Liver (tissue), 8 donors: ENCODE measurements at regions not wholly inside any gene's neighbourhood (a gene's known extent, or its start where the extent isn't known, plus 50 kb on each side); places are given as distances from the start of the nearest gene placed in this dataset.

Experiments used
- DNase-seq: peaks from one replicate; pipeline ENCODE4 v3.0.0-alpha.2; 2017; ENCODE audit warnings: low spot score
- H3K27ac ChIP-seq, 2 donors: one replicate each; pipeline ENCODE4 v1.7.0; 2013; ENCODE audit warnings: inconsistent platforms in 2 of 2, low read length in 2 of 2, control low read depth in 1 of 2, low read depth in 1 of 2, mild to moderate bottlenecking in 1 of 2
- H3K27me3 ChIP-seq, 4 donors: one replicate each; pipeline versions ENCODE4 v1.6.1 to v1.7.0; 2013; ENCODE audit warnings: low read length in 3 of 4, inconsistent platforms in 1 of 4, mild to moderate bottlenecking in 1 of 4, moderate library complexity in 1 of 4; ENCODE audit not compliant: control insufficient read depth in 4 of 4, insufficient read depth in 4 of 4
- H3K36me3 ChIP-seq, 4 donors: one replicate each; pipeline versions ENCODE4 v1.6.1 to v1.7.0; 2013; ENCODE audit warnings: low read length in 3 of 4, mild to moderate bottlenecking in 3 of 4, low read depth in 1 of 4, moderate library complexity in 1 of 4; ENCODE audit not compliant: control insufficient read depth in 4 of 4, insufficient read depth in 3 of 4
- H3K4me1 ChIP-seq, 4 donors: one replicate each; pipeline versions ENCODE4 v1.6.1 to v1.7.0; 2013; ENCODE audit warnings: low read length in 3 of 4, mild to moderate bottlenecking in 3 of 4, moderate library complexity in 1 of 4; ENCODE audit not compliant: control insufficient read depth in 4 of 4, insufficient read depth in 4 of 4
- H3K4me3 ChIP-seq, 3 donors: one replicate each; pipeline versions ENCODE4 v1.6.1 to v1.7.0; 2013; ENCODE audit warnings: low read length in 3 of 3, control low read depth in 1 of 3, low read depth in 1 of 3, mild to moderate bottlenecking in 1 of 3
- H3K9ac ChIP-seq, 2 donors: one replicate each; pipeline ENCODE4 v1.7.0; 2013; ENCODE audit warnings: low read length in 2 of 2, mild to moderate bottlenecking in 2 of 2, moderate library complexity in 2 of 2, control low read depth in 1 of 2, low read depth in 1 of 2
- H3K9me3 ChIP-seq, 4 donors: one replicate each; pipeline versions ENCODE4 v1.6.1 to v1.7.0; 2013; ENCODE audit warnings: low read length in 3 of 4; ENCODE audit not compliant: control insufficient read depth in 4 of 4
- HNF4A ChIP-seq, 2 donors: conservative IDR thresholded peaks; 2 replicates each; pipeline ENCODE4 v1.6.1; 2016; ENCODE audit warnings: antibody characterized with exemption in 2 of 2, mild to moderate bottlenecking in 2 of 2
- HNF4G ChIP-seq: IDR thresholded peaks from 2 replicates; pipeline ENCODE4 v1.6.1; 2016; ENCODE audit warnings: antibody characterized with exemption
- JUND ChIP-seq, 2 donors: IDR thresholded peaks; 2 replicates each; pipeline ENCODE4 v1.6.1; 2016; ENCODE audit warnings: antibody characterized with exemption in 2 of 2
- RAD21 ChIP-seq, 2 donors: IDR thresholded peaks; 2 replicates each; pipeline ENCODE4 v1.6.1; 2016; ENCODE audit warnings: antibody characterized with exemption in 2 of 2, mild to moderate bottlenecking in 2 of 2
- RXRA ChIP-seq, 2 donors: IDR thresholded peaks; 2 replicates each; pipeline ENCODE4 v1.6.1; 2017 to 2018; ENCODE audit warnings: antibody characterized with exemption in 2 of 2, mild to moderate bottlenecking in 1 of 2
- TAF1 ChIP-seq: conservative IDR thresholded peaks from 2 replicates; pipeline ENCODE4 v1.6.1; 2016; ENCODE audit warnings: antibody characterized with exemption, mild to moderate bottlenecking
- WGBS: extraction: QIAGEN DNeasy Blood & Tissue Kit; methylation state at CpG from one replicate; pipeline ENCODE4 v1.1.7; 2013; 5-methylcytosine and 5-hydroxymethylcytosine counted together
- TF ChIP-seq, protein P1 (sequence below): IDR thresholded peaks from 2 replicates; pipeline ENCODE4 v1.6.1; 2016; ENCODE audit warnings: antibody characterized with exemption, mild to moderate bottlenecking
- TF ChIP-seq, protein P2 (sequence below): IDR thresholded peaks from 2 replicates; pipeline ENCODE4 v1.6.1; 2016; ENCODE audit warnings: antibody characterized with exemption
- TF ChIP-seq, protein P3 (sequence below): IDR thresholded peaks from 2 replicates; pipeline ENCODE4 v1.6.1; 2016; ENCODE audit warnings: antibody characterized with exemption
- TF ChIP-seq, protein P4 (sequence below): IDR thresholded peaks from 2 replicates; pipeline ENCODE4 v1.6.1; 2016; ENCODE audit warnings: antibody characterized with exemption
- TF ChIP-seq, protein P5 (sequence below): fragments of 150-350 bp; IDR thresholded peaks from 2 replicates; pipeline ENCODE4 v1.5.1; 2017; ENCODE audit warnings: improper control_type of control experiment, low read depth, low read length; ENCODE audit not compliant: missing input control
- donor health status: healthy.
- donor health status: healthy.
- donor health status: healthy.
- donor health status: healthy.
- donor health status: healthy.

DNA sequence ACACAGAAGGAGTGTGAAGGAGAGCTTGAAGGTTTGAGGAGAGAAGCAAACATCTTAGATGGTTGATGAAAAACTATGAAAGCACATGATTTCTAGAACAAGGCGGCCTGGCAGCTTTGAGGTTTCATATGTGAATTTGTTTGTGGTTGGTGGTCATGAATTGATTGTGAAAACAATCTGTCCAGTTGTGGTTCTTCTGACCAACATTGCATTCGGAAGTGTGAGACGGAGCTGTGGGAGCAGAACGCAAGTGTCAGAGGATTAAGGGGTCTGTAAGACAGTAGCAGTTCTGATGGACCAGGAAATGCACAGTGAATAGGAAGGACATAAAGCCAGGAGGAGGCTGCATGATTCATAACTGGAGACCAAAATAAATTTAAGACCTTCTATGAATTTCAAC, 594.6 kb downstream of the NXPH1 start:
- no peak overlapping the region for H3K27ac ChIP-seq
- no peak overlapping the region for H3K4me3 ChIP-seq
- H3K36me3 ChIP-seq = no peaks in the 10 kb centered on the region
- H3K9ac ChIP-seq = no peak overlapping the region
- 73% methylated on average over 4 of the region's 4 CpGs for WGBS
- TF ChIP-seq, protein P1, sequence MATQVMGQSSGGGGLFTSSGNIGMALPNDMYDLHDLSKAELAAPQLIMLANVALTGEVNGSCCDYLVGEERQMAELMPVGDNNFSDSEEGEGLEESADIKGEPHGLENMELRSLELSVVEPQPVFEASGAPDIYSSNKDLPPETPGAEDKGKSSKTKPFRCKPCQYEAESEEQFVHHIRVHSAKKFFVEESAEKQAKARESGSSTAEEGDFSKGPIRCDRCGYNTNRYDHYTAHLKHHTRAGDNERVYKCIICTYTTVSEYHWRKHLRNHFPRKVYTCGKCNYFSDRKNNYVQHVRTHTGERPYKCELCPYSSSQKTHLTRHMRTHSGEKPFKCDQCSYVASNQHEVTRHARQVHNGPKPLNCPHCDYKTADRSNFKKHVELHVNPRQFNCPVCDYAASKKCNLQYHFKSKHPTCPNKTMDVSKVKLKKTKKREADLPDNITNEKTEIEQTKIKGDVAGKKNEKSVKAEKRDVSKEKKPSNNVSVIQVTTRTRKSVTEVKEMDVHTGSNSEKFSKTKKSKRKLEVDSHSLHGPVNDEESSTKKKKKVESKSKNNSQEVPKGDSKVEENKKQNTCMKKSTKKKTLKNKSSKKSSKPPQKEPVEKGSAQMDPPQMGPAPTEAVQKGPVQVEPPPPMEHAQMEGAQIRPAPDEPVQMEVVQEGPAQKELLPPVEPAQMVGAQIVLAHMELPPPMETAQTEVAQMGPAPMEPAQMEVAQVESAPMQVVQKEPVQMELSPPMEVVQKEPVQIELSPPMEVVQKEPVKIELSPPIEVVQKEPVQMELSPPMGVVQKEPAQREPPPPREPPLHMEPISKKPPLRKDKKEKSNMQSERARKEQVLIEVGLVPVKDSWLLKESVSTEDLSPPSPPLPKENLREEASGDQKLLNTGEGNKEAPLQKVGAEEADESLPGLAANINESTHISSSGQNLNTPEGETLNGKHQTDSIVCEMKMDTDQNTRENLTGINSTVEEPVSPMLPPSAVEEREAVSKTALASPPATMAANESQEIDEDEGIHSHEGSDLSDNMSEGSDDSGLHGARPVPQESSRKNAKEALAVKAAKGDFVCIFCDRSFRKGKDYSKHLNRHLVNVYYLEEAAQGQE = no peak
- TF ChIP-seq, protein P2, sequence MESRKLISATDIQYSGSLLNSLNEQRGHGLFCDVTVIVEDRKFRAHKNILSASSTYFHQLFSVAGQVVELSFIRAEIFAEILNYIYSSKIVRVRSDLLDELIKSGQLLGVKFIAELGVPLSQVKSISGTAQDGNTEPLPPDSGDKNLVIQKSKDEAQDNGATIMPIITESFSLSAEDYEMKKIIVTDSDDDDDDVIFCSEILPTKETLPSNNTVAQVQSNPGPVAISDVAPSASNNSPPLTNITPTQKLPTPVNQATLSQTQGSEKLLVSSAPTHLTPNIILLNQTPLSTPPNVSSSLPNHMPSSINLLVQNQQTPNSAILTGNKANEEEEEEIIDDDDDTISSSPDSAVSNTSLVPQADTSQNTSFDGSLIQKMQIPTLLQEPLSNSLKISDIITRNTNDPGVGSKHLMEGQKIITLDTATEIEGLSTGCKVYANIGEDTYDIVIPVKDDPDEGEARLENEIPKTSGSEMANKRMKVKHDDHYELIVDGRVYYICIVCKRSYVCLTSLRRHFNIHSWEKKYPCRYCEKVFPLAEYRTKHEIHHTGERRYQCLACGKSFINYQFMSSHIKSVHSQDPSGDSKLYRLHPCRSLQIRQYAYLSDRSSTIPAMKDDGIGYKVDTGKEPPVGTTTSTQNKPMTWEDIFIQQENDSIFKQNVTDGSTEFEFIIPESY = no peak
- TF ChIP-seq RXRA (IDR thresholded peaks at IDR 0.05) = no peak
- TF ChIP-seq RAD21 (IDR thresholded peaks at IDR 0.05) = no peak
- no peak for TF ChIP-seq HNF4G
- no peak for TF ChIP-seq HNF4A (conservative IDR thresholded peaks at IDR 0.05)
- TF ChIP-seq, protein P3, sequence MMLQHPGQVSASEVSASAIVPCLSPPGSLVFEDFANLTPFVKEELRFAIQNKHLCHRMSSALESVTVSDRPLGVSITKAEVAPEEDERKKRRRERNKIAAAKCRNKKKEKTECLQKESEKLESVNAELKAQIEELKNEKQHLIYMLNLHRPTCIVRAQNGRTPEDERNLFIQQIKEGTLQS = no peak
- no peaks in the 10 kb centered on the region for H3K9me3 ChIP-seq
- no peaks in the 10 kb centered on the region for H3K4me1 ChIP-seq
- no peak for DNase-seq
- H3K27me3 ChIP-seq = no peaks in the 10 kb centered on the region

DNA sequence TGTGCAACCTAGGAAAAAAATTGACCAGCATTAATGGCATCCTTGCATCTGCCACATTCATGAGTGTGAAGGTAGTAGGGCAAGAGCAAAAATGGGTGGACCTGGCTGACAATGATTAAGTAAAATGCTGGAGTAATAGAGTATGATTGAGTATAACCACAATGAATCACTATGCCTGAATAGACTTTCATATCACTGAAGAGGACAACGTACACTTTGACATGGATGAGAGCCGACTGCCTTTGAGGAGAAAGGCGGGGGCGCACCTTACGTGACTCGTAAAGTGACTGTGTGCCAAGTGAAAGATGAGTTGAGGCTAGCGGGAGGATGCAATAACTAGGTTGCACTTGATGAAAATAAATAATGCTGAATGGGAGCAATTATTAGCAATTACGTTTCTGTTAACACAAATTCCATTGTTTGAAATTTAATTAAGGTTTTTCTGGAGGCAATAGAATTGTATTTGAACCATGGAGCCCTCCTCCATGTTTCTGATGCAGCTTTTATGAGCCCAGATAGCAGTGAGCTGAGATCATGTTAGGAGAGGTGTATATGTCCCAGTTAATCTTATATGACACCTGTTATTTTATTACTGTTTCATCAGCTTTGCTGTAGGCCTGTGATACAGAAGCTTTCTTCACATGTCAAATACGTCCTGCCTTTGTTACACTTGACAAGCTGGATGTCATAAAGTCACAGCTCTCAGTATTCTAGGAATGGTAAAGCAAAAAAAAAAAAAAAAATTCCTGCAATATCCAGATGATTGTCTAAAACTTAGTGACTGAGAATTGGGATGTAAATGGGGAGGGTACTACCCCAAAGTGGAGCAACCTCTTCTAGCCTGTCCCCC, 596.5 kb downstream of the NXPH1 start:
- Histone ChIP-seq H3K4me1 (no peaks in the 10 kb centered on the region), H3K4me3 (no peak overlapping the region), H3K27me3 (no peaks in the 10 kb centered on the region), H3K36me3 (no peaks in the 10 kb centered on the region), H3K9me3 (no peaks in the 10 kb centered on the region), H3K9ac (no peak overlapping the region), H3K27ac (no peak overlapping the region)
- no peak for DNase-seq
- TF ChIP-seq TAF1 = no peak
- 69% methylated on average over 9 of the region's 9 CpGs for WGBS

DNA sequence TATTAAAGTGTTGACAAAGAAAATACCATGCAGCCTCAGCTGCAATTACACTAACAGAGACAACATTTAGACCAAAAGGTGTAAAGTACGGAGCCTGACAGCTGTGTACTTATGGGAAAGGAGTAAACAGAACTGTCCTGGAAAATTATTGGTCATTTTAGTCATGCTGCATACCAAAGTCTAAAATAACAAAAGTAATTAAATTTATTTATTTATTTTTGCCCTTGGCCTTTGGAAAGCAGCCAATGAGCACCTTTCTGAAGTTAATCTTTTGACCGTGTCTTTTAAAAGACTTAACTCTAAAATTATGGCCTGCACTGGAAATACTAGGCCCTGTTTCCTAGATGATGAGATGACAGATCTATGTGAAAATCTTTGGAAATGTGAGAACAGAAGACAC, 597.6 kb downstream of the NXPH1 start:
- WGBS = 76% methylated on average over 2 of the region's 2 CpGs
- H3K9me3 ChIP-seq = no peaks in the 10 kb centered on the region
- no peaks in the 10 kb centered on the region for H3K4me1 ChIP-seq
- H3K9ac ChIP-seq = no peak overlapping the region
- H3K4me3 ChIP-seq = no peak overlapping the region
- no peaks in the 10 kb centered on the region for H3K27me3 ChIP-seq
- no peaks in the 10 kb centered on the region for H3K36me3 ChIP-seq
- no peak for DNase-seq
- H3K27ac ChIP-seq = no peak overlapping the region
- TF ChIP-seq, protein P1 = no peak
- TF ChIP-seq, protein P2 = no peak
- TF ChIP-seq RXRA (IDR thresholded peaks at IDR 0.05) = no peak
- TF ChIP-seq JUND (IDR thresholded peaks at IDR 0.05) = no peak
- TF ChIP-seq, protein P4, sequence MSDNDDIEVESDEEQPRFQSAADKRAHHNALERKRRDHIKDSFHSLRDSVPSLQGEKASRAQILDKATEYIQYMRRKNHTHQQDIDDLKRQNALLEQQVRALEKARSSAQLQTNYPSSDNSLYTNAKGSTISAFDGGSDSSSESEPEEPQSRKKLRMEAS = no peak
- TF ChIP-seq HNF4A (conservative IDR thresholded peaks at IDR 0.05) = no peak
- TF ChIP-seq, protein P5, sequence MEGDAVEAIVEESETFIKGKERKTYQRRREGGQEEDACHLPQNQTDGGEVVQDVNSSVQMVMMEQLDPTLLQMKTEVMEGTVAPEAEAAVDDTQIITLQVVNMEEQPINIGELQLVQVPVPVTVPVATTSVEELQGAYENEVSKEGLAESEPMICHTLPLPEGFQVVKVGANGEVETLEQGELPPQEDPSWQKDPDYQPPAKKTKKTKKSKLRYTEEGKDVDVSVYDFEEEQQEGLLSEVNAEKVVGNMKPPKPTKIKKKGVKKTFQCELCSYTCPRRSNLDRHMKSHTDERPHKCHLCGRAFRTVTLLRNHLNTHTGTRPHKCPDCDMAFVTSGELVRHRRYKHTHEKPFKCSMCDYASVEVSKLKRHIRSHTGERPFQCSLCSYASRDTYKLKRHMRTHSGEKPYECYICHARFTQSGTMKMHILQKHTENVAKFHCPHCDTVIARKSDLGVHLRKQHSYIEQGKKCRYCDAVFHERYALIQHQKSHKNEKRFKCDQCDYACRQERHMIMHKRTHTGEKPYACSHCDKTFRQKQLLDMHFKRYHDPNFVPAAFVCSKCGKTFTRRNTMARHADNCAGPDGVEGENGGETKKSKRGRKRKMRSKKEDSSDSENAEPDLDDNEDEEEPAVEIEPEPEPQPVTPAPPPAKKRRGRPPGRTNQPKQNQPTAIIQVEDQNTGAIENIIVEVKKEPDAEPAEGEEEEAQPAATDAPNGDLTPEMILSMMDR = no peak
- no peak for TF ChIP-seq TAF1
